SKM-1 treated with dmso at 0.1 percent for 144 hours (cell line): ENCODE measurements at regions not wholly inside any gene's neighbourhood (a gene's known extent, or its start where the extent isn't known, plus 50 kb on each side); places are given as distances from the start of the nearest gene placed in this dataset.

Source experiments
- DNase-seq: peaks from one replicate; lab custom pipeline; 2025; ENCODE audit not compliant: unreplicated experiment; lab: John Stamatoyannopoulos, UW

DNA sequence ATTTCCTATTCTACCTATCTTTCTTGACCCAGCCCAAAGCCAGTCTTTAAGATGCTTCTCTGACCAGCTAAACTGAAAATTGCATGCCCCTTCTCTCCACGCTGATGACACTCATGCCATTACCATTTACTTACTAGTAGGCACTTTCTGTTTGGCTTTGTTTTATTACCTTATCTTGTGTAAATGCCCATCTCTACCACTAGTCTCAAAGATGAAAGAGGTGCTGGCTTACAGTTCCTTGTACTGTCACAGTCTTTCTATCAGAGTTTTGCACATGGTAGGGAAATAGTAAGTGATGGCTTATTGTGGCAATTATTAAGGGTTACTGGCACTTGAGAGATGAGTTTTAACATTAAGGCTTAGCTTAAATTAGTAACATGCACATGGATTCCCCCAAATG, 352.1 kb downstream of the RBM43 start:
- no peak for DNase-seq

DNA sequence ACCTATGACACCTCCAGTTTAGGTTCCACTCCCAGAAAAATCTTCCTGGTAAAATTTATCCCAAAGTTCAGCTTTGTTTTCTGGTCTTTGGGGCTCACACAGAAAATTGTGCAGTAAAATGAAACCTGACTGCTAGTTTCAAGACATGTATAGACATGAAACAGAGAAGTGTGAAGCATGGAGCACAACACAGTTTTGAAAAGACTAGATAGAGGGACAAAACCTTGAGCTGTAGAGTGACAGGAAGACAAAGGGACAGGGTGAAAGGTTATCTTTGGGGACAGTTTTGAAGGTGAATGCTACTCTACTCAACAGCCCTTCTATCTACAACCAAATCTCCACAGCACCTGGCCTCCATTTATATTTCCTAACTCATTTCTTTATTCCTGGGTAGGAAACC, 352.6 kb downstream of the RBM43 start:
- DNase-seq, result no peak

- no peak for DNase-seq
Measured at GRCh38 chr2:150907466-150907865, 354.2 kb downstream of the RBM43 start.

DNA sequence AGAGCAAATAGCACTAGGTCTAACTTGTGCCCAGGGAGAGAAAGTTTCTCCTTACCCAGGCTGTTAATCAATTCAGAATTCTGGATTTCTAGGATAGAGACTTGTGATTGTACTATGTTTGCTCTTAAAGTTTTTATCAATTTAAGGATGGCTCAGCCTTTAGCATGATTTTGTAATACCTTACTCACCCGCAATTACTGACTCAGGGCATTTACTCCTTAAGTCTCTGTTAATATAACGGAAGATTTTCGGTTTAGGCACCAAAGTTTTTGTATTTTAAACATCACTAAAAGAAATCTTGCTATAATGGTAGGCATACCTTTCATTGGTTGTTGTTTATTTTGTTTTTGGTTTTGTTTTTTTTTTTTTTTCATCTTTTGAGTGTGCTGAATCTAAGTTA, 358.2 kb downstream of the RBM43 start:
- no peak for DNase-seq

DNA sequence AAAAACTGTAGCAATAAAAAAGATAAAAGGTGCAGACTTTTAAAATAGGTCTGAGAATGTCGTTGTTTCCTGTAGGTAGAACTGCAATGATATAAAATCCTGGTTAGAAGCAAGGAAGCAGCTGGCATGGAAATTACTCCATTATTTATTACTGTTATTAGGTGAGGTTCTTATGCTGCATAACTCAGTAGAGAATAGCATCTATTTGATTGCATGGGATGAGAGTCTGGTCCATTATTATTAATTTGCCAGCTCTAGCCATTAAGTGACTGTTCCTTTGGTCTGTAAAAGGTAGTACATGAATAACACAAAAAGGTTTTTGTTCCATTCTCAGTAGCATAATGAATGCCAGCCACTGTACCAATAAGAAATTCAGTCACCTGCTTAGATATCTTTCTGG, 358.6 kb downstream of the RBM43 start:
- no peak for DNase-seq

DNA sequence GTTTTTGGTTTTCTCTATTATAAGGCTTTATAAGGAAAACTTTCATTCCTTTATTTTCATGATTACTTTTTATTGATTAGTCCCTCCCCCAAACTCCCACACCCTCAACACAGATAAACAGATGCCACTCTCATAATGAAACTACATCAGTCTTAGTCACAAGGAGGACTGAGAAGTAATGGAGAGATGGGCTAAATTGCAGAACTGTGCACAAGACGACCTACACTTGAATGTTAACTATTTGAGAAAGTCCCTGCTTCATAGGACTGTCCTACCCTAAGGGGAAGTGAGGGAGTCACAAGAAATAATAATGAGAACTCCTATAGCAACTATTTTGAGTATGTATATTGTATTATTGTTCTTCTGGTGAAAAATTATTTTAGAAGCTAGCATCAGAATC, 360.8 kb downstream of the RBM43 start:
- DNase-seq, result no peak

DNA sequence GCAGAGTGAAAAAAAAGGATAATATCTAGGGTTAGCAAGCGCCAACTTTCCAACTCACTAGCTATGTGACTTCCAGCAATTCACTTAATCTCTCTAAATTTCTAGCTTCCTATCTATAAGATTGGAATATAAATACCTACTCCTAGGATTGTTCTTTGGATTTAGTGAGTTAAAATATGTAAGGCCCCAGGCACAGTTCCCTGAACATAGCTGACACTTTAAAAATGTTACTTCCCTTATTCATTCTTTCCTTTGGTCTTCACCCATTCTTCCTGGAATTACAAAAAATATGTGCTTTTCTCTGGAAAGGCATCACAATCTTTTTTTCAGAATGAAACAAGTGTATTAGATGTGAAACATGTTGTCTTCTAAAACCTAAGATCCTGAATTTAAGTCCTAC, 365.7 kb downstream of the RBM43 start:
- no peak for DNase-seq

- DNase-seq, result no peak
Measured at GRCh38 chr2:150889141-150889540, 372.5 kb downstream of the RBM43 start.

GRCh38 chr2:150888337-150888736, 373.3 kb downstream of the RBM43 start:
- DNase-seq, result no peak

GRCh38 chr2:150887926-150888325, 373.7 kb downstream of the RBM43 start:
- no peak for DNase-seq

DNA sequence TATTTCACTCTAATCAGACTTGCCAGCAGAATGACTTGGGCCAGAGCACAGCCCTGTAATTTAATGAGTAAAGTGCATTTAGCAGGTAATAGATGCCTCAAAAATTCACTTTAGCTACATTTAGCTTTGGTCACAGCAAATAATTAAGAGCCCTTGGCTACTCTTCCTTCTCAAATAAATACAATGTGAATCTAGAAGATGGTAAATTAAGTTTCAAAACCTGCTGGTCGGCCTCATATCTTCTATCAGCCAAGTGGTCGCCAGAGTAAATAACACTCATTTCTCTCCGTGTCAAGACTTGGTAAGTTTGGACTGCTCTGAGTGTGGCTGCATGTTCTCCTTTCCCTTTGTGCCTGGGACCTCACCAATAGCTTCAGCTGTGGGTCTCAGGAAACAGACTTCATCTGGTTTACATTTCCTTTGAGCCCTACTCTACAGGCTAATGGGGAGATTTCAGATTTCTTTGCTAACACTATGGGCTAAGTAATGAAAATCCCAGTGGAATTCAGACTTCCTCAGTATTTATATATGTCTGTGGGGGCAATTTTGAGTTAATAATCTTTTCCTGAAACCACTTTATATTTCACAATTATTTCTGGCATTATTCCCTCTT, 375.8 kb downstream of the RBM43 start:
- no peak for DNase-seq

- no peak for DNase-seq
Measured at GRCh38 chr2:150885236-150885635, 376.4 kb downstream of the RBM43 start.

- DNase-seq, result no peak
Measured at GRCh38 chr2:150883613-150883895, 378.1 kb downstream of the RBM43 start.

DNA sequence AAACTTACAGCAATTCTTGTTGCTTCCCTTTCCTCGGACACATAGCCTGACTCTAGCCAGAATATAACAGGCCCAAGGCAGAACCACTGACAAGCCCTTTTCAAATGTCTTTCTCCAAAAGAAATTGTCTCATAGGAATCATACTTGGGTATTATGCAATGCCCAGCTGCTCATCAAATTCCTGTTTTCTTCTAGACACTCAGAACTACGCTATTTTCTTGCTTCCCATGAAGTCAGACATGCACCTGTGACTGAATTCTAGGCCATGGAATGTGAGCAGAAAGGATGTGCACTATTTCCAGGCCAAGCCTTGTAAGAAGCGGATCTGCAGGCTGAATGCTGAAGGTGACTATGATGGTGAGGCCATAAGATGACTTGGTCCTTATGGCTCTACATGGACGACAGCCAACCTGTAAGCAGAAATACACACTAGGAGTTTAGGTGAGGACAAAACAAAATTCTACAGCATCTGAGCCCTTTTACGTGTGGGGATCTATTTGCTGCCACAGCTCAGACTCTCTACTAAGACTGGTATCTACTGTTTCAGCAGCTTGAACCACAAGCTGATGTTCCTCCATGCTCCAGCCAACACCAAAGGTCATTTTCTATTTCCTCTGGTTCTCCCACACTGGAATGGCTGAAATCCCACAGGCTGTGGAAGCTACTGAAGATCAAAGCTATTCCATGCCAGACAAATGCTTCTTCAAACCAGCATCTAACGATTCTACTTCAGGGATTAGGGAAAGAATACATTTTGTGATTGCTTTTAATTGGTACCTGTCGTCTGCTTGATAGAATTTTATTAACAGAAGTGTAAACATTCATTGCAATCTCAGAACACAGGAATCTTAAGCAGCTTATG, 378.7 kb downstream of the RBM43 start:
- no peak for DNase-seq

DNA sequence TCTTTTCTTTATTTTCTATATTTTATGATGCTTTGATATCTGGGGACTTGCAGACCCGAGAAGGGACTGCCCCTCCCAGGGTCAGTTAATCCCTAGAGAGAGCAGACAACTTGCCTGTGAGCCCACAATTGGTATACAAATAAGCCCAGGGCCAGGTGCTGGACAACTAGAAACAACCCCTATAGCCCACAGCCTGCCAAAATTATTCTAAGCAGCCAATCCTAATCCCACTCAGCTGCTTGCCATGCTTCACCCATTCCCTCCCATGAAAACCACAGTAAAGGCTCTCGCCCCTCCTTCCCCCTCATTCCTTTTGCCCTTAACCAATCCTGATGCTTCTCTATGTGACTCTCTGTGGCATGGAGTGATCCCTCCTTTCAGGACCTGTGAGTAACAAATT, 380.7 kb downstream of the RBM43 start:
- DNase-seq, result no peak

DNA sequence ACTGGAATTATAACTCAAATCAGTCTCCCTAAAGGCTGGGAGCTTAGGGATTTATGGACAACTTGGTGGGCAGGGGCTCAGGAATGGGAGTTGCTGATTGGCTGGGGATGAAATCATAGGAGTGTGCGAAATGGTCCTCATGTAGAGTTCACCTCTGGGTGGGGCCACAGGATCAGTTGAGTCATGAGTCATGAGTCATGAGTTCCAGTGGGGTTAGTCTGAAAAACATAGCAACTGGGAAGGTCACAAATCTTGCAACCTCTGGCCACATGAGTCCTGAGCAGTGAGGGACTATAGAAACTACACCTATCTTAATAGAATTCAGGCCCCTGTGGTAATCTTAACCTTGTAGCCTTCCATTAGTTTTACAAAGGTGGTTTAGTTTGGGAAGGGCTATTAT, 383.3 kb downstream of the RBM43 start:
- DNase-seq, result no peak

DNA sequence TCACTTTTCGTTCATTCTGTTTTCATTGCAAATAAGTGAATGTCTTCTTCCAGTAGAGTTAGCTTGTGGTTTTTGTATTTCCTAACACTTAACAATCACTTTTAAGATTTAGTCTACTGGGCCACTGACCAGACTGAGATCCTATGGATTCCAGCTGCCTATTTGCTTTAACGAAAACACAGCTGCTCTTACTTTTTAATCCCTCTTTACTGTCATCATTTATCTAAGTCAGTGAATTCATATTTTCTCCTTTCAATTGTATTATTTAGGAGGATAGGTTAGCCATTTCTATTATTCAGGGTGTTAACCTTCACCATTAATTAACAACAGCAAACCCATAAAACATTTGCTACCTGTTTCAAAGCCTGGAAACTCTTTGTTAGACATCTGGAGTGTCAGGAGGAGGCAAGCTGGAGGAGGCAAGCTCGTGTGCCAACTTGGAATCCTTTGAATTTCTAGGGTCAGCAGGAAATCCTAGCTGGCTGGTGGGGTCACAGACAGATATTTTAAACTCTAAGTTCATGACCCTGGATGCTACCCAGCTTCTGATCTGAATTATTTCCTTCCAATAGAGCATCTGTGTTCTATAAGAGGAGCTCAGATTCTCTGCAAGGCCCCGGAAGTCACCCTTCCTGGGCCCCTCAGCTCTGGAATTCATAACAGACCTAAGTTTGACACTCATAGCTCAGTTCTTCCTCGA, 385.3 kb downstream of the RBM43 start:
- DNase-seq, result no peak

DNA sequence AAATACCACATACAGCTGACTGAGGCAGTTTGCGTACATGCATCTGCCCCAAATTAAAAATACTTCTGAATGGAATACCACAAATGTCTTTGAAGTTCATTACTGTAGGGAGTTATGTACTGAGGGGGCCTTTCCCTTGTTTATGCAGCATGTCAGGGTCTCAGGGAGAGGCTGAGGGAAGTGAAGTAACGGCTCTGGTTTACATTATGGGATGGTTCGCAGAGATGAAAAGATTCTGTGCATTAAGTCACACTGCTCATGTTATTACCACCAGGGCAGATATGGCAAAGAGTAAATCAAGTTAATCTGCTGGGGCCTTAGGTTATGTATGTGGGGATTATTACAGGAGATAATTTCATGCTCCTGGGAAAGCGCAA, 385.9 kb upstream of the RND3 start:
- no peak for DNase-seq

- DNase-seq, result no peak
Measured at GRCh38 chr2:150872756-150873395, 385.4 kb upstream of the RND3 start.

DNA sequence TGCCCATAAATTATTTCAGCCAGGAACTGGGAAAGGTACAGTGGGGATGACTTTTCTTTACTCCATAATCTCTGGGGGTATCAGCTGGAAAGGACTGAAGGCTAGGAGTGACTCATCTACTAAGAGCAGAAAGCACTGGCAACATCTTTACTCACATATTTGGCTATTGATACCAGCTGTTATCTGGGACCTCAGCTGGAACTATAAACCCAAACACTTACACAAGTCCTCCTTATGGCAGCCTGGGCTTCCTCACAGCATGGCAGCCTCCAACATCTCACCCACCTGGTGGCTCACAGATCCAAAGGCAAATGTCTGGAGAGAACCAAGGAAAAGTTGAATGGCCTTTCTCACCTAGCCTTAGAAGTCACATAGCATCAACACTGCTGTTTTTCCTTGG, 379.0 kb upstream of the RND3 start:
- no peak for DNase-seq

- no peak for DNase-seq
Measured at GRCh38 chr2:150863691-150864090, 376.2 kb upstream of the RND3 start.

DNA sequence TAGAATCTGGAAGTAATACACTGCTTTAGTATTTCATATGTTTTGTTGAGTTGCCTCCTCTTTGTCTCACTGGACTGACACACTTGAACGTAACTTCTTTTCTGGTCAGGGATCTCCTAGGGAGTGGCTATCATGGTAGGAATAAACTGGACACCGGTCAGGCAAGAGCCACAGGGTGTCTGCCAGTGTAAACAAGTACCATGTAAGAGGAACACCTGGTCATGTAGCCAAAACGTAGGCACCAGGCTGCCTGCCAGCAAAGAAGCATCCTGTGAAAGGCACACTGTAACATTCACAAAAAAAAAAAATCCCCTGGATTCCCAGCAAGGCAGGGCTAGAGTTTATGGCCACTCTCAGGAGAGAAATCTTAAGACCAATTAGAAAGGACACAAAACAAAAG, 372.8 kb upstream of the RND3 start:
- no peak for DNase-seq
